Left ventricle myocardium inferior (tissue), 1 donor: ENCODE measurements at regions not wholly inside any gene's neighbourhood (a gene's known extent, or its start where the extent isn't known, plus 50 kb on each side); places are given as distances from the start of the nearest gene placed in this dataset.
"Not testable (repeated sequence)": the region's sequence is repeated elsewhere in the genome, so short reads cannot be mapped to it uniquely, and the experiment has no call there.

Source experiments
- DNase-seq: peaks from one replicate; pipeline ENCODE4 v3.0.0-alpha.2; 2020
- H3K27ac ChIP-seq: fragments of 200-600 bp; replicated peaks from 2 replicates; pipeline ENCODE4 v1.8.0; 2021
- H3K27me3 ChIP-seq: fragments of 200-600 bp; 2 replicates; pipeline ENCODE4 v1.8.0; 2021; ENCODE audit warnings: low read depth
- H3K36me3 ChIP-seq: fragments of 200-600 bp; 2 replicates; pipeline ENCODE4 v1.8.0; 2021
- H3K4me1 ChIP-seq: fragments of 200-600 bp; 2 replicates; pipeline ENCODE4 v1.8.0; 2021
- H3K4me3 ChIP-seq: fragments of 200-600 bp; 2 replicates; pipeline ENCODE4 v1.8.0; 2021; ENCODE audit warnings: mild to moderate bottlenecking, moderate library complexity
- H3K9me3 ChIP-seq: fragments of 200-600 bp; replicated peaks from 2 replicates; pipeline ENCODE4 v1.8.0; 2021
- intact Hi-C: fragments of 100-400 bp; cut with micrococcal nuclease; formaldehyde crosslinking; loops from one replicate; pipeline ENCODE4 v1.11.0; 2022
- TF ChIP-seq, protein P1 (sequence below): fragments of 200-600 bp; IDR thresholded peaks from 2 replicates; pipeline ENCODE4 v1.8.0; 2021; ENCODE audit warnings: antibody characterized with exemption, mild to moderate bottlenecking, borderline replicate concordance
- donor health status: DM: no; HTN: yes; CAD: no; lungs with severe emphysema.

GRCh38 chr12:87406926-87407325 is 622.3 kb downstream of the C12orf50 start:
- no peak for DNase-seq
- Histone ChIP-seq H3K36me3 (no peaks in the 10 kb centered on the region), H3K4me3 (no peak overlapping the region), H3K4me1 (no peaks in the 10 kb centered on the region), H3K27ac (no peak overlapping the region), H3K27me3 (no peaks in the 10 kb centered on the region), H3K9me3 (peaks cover 7% of the 10 kb centered on the region)
- intact Hi-C loops, result no loop called here
- TF ChIP-seq, protein P1, sequence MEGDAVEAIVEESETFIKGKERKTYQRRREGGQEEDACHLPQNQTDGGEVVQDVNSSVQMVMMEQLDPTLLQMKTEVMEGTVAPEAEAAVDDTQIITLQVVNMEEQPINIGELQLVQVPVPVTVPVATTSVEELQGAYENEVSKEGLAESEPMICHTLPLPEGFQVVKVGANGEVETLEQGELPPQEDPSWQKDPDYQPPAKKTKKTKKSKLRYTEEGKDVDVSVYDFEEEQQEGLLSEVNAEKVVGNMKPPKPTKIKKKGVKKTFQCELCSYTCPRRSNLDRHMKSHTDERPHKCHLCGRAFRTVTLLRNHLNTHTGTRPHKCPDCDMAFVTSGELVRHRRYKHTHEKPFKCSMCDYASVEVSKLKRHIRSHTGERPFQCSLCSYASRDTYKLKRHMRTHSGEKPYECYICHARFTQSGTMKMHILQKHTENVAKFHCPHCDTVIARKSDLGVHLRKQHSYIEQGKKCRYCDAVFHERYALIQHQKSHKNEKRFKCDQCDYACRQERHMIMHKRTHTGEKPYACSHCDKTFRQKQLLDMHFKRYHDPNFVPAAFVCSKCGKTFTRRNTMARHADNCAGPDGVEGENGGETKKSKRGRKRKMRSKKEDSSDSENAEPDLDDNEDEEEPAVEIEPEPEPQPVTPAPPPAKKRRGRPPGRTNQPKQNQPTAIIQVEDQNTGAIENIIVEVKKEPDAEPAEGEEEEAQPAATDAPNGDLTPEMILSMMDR, result no peak

GRCh38 chr12:87405918-87406317 is 623.3 kb downstream of the C12orf50 start:
- TF ChIP-seq, protein P1, result no peak
- no peak overlapping the region for H3K27ac ChIP-seq
- H3K9me3 ChIP-seq, result no peaks in the 10 kb centered on the region
- no peaks in the 10 kb centered on the region for H3K27me3 ChIP-seq
- no peak overlapping the region for H3K4me3 ChIP-seq
- intact Hi-C loops, result no loop called here
- DNase-seq, result no peak
- H3K36me3 ChIP-seq, result no peaks in the 10 kb centered on the region
- H3K4me1 ChIP-seq, result no peaks in the 10 kb centered on the region

DNA sequence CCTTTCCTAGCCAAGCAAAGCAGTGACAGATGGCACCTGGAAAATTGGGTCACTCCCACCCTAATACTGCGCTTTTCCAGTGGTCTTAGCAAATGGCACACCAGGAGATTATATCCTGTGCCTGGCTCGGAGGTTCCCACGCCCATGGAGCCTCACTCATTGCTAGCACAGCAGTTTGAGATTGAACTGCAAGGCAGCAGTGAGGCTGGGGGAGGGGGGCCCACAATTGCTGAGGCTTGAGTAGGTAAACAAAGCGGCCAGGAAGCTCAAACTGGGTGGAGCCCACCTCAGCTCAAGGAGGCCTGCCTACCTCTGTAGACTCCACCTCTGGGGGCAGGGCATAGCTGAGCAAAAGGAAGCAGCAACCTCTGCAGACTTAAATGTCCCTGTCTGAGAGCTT is 635.0 kb downstream of the C12orf50 start:
- intact Hi-C loops, H3K27ac ChIP-seq, H3K36me3 ChIP-seq, H3K4me3 ChIP-seq, H3K27me3 ChIP-seq, DNase-seq, H3K4me1 ChIP-seq: not testable (repeated sequence)
- H3K9me3 ChIP-seq, result peaks cover 26% of the 10 kb centered on the region

- no peak for DNase-seq
Observed at GRCh38 chr12:87388376-87388775, 640.8 kb downstream of the C12orf50 start.

GRCh38 chr12:87385322-87385721 is 643.9 kb downstream of the C12orf50 start:
- intact Hi-C loops, result no loop called here
- no peak for DNase-seq
- no peaks in the 10 kb centered on the region for H3K36me3 ChIP-seq
- no peaks in the 10 kb centered on the region for H3K4me1 ChIP-seq
- no peak overlapping the region for H3K27ac ChIP-seq
- no peak overlapping the region for H3K4me3 ChIP-seq
- H3K27me3 ChIP-seq, result no peaks in the 10 kb centered on the region
- no peaks in the 10 kb centered on the region for H3K9me3 ChIP-seq
- TF ChIP-seq, protein P1, result no peak

More at GRCh38 chr12:87388376-87388775, 640.8 kb downstream of the C12orf50 start:
- Histone ChIP-seq H3K27me3 (no peaks in the 10 kb centered on the region), H3K9me3 (peaks cover under 1% of the 10 kb centered on the region), H3K36me3 (no peaks in the 10 kb centered on the region), H3K27ac (no peak overlapping the region), H3K4me1 (no peaks in the 10 kb centered on the region), H3K4me3 (no peak overlapping the region)
- intact Hi-C loops, result no loop called here
- TF ChIP-seq, protein P1, result no peak

- Histone ChIP-seq H3K36me3 (no peaks in the 10 kb centered on the region), H3K4me3 (no peak overlapping the region)
- intact Hi-C loops, result no loop called here
Observed at GRCh38 chr12:87384226-87384625, 645.0 kb downstream of the C12orf50 start.

More at GRCh38 chr12:87384226-87384625, 645.0 kb downstream of the C12orf50 start:
- Histone ChIP-seq H3K27me3 (no peaks in the 10 kb centered on the region), H3K4me1 (no peaks in the 10 kb centered on the region), H3K27ac (no peak overlapping the region), H3K9me3 (no peaks in the 10 kb centered on the region)
- TF ChIP-seq, protein P1, result no peak
- DNase-seq, result no peak
